ENCODE measurements at regions not wholly inside any gene's neighbourhood (a gene's known extent, or its start where the extent isn't known, plus 50 kb on each side); places are given as distances from the start of the nearest gene placed in this dataset.
"Not testable (repeated sequence)": the region's sequence is repeated elsewhere in the genome, so short reads cannot be mapped to it uniquely, and the experiment has no call there.

- DNase-seq (ENCODE audit: low spot score in 2 of 2) (no peak), ATAC-seq (no peak)
- Mint-ChIP-seq H3K27ac (no peak overlapping the region), H3K9me3 (no peaks in the 10 kb centered on the region), H3K36me3 (no peaks in the 10 kb centered on the region), H3K4me3 (no peak overlapping the region), H3K4me1 (no peaks in the 10 kb centered on the region)
Observed at GRCh38 chr11:129503646-129504045, 128.0 kb downstream of the BARX2 start.

GRCh38 chr11:129505266-129505665 lies 129.6 kb downstream of the BARX2 start:
- H3K27ac Mint-ChIP-seq, result no peak overlapping the region
- no peak for DNase-seq (ENCODE audit: low spot score in 2 of 2)
- H3K4me1 Mint-ChIP-seq, result no peaks in the 10 kb centered on the region
- ATAC-seq, result no peak
- H3K9me3 Mint-ChIP-seq, result no peaks in the 10 kb centered on the region
- no peak overlapping the region for H3K4me3 Mint-ChIP-seq
- no peaks in the 10 kb centered on the region for H3K36me3 Mint-ChIP-seq

GRCh38 chr11:129508163-129508562 lies 132.5 kb downstream of the BARX2 start:
- no peak for ATAC-seq
- no peak overlapping the region for H3K4me3 Mint-ChIP-seq
- no peaks in the 10 kb centered on the region for H3K36me3 Mint-ChIP-seq
- peaks cover 6% of the 10 kb centered on the region for H3K9me3 Mint-ChIP-seq
- DNase-seq (ENCODE audit: low spot score in 2 of 2), result no peak
- H3K27ac Mint-ChIP-seq, result no peak overlapping the region
- H3K4me1 Mint-ChIP-seq, result no peaks in the 10 kb centered on the region

GRCh38 chr11:129528296-129528695 lies 152.6 kb downstream of the BARX2 start:
- H3K9me3 Mint-ChIP-seq, result no peaks in the 10 kb centered on the region
- no peaks in the 10 kb centered on the region for H3K36me3 Mint-ChIP-seq
- H3K4me3 Mint-ChIP-seq, result no peak overlapping the region
- peak; percentile 28 for ATAC-seq
- DNase-seq (ENCODE audit: low spot score in 2 of 2), result no peak
- no peak overlapping the region for H3K27ac Mint-ChIP-seq
- no peaks in the 10 kb centered on the region for H3K4me1 Mint-ChIP-seq

- H3K4me1 Mint-ChIP-seq, result no peaks in the 10 kb centered on the region
- H3K36me3 Mint-ChIP-seq, result no peaks in the 10 kb centered on the region
- H3K4me3 Mint-ChIP-seq, result no peak overlapping the region
- no peak overlapping the region for H3K27ac Mint-ChIP-seq
- ATAC-seq (peak; percentile 12), DNase-seq (ENCODE audit: low spot score in 2 of 2) (no peak)
- H3K9me3 Mint-ChIP-seq, result peaks cover under 1% of the 10 kb centered on the region
Observed at GRCh38 chr11:129530154-129530895, 154.7 kb downstream of the BARX2 start.

GRCh38 chr11:129533395-129533794 lies 157.7 kb downstream of the BARX2 start:
- Mint-ChIP-seq H3K4me3 (no peak overlapping the region), H3K36me3 (no peaks in the 10 kb centered on the region), H3K4me1 (no peaks in the 10 kb centered on the region), H3K27ac (no peak overlapping the region), H3K9me3 (peaks cover 17% of the 10 kb centered on the region)
- no peak for ATAC-seq
- no peak for DNase-seq (ENCODE audit: low spot score in 2 of 2)

- H3K4me1 Mint-ChIP-seq, result no peaks in the 10 kb centered on the region
- H3K4me3 Mint-ChIP-seq, result no peak overlapping the region
- H3K9me3 Mint-ChIP-seq, result peaks cover 19% of the 10 kb centered on the region
- DNase-seq (ENCODE audit: low spot score in 2 of 2) (no peak), ATAC-seq (no peak)
- no peak overlapping the region for H3K27ac Mint-ChIP-seq
- H3K36me3 Mint-ChIP-seq, result no peaks in the 10 kb centered on the region
Observed at GRCh38 chr11:129536338-129536737, 160.7 kb downstream of the BARX2 start.

- ATAC-seq (no peak), DNase-seq (ENCODE audit: low spot score in 2 of 2) (no peak)
- no peak overlapping the region for H3K4me3 Mint-ChIP-seq
- H3K9me3 Mint-ChIP-seq, result peaks cover 22% of the 10 kb centered on the region
- no peaks in the 10 kb centered on the region for H3K36me3 Mint-ChIP-seq
- no peaks in the 10 kb centered on the region for H3K4me1 Mint-ChIP-seq
- no peak overlapping the region for H3K27ac Mint-ChIP-seq
Observed at GRCh38 chr11:129538323-129538722, 162.7 kb downstream of the BARX2 start.

GRCh38 chr11:129543515-129544290 lies 168.1 kb downstream of the BARX2 start:
- Mint-ChIP-seq H3K36me3 (no peaks in the 10 kb centered on the region), H3K4me1 (no peaks in the 10 kb centered on the region), H3K9me3 (peaks cover 5% of the 10 kb centered on the region), H3K27ac (no peak overlapping the region), H3K4me3 (no peak overlapping the region)
- ATAC-seq (no peak), DNase-seq (ENCODE audit: low spot score in 2 of 2) (no peak)

GRCh38 chr11:129544691-129545090 lies 169.0 kb downstream of the BARX2 start:
- Mint-ChIP-seq H3K36me3 (no peaks in the 10 kb centered on the region), H3K9me3 (peaks cover 7% of the 10 kb centered on the region), H3K27ac (no peak overlapping the region), H3K4me3 (no peak overlapping the region), H3K4me1 (no peaks in the 10 kb centered on the region)
- ATAC-seq (no peak), DNase-seq (ENCODE audit: low spot score in 2 of 2) (no peak)

- DNase-seq (ENCODE audit: low spot score in 2 of 2), result no peak
- no peak overlapping the region for H3K27ac Mint-ChIP-seq
- no peaks in the 10 kb centered on the region for H3K36me3 Mint-ChIP-seq
- no peak overlapping the region for H3K4me3 Mint-ChIP-seq
- peaks cover 5% of the 10 kb centered on the region for H3K9me3 Mint-ChIP-seq
- no peak for ATAC-seq
- no peaks in the 10 kb centered on the region for H3K4me1 Mint-ChIP-seq
Observed at GRCh38 chr11:129546266-129546665, 170.6 kb downstream of the BARX2 start.

GRCh38 chr11:129557421-129557820 lies 181.8 kb downstream of the BARX2 start:
- no peaks in the 10 kb centered on the region for H3K36me3 Mint-ChIP-seq
- DNase-seq (ENCODE audit: low spot score in 2 of 2) (no peak), ATAC-seq (peak; percentile 16)
- H3K9me3 Mint-ChIP-seq, result peaks cover 6% of the 10 kb centered on the region
- no peak overlapping the region for H3K27ac Mint-ChIP-seq
- no peaks in the 10 kb centered on the region for H3K4me1 Mint-ChIP-seq
- H3K4me3 Mint-ChIP-seq, result no peak overlapping the region

GRCh38 chr11:129569007-129569406 lies 193.4 kb downstream of the BARX2 start:
- peaks cover 7% of the 10 kb centered on the region for H3K9me3 Mint-ChIP-seq
- no peaks in the 10 kb centered on the region for H3K36me3 Mint-ChIP-seq
- no peak overlapping the region for H3K27ac Mint-ChIP-seq
- DNase-seq (ENCODE audit: low spot score in 2 of 2) (no peak), ATAC-seq (no peak)
- no peaks in the 10 kb centered on the region for H3K4me1 Mint-ChIP-seq
- no peak overlapping the region for H3K4me3 Mint-ChIP-seq

GRCh38 chr11:129572667-129573066 lies 197.0 kb downstream of the BARX2 start:
- H3K4me3 Mint-ChIP-seq; H3K36me3 Mint-ChIP-seq; ATAC-seq; H3K27ac Mint-ChIP-seq; DNase-seq (ENCODE audit: low spot score in 2 of 2); H3K4me1 Mint-ChIP-seq: not testable (repeated sequence)
- peaks cover 11% of the 10 kb centered on the region for H3K9me3 Mint-ChIP-seq

GRCh38 chr11:129573161-129573560 lies 197.5 kb downstream of the BARX2 start:
- ATAC-seq (no peak), DNase-seq (ENCODE audit: low spot score in 2 of 2) (no peak)
- Mint-ChIP-seq H3K27ac (no peak overlapping the region), H3K4me3 (no peak overlapping the region), H3K36me3 (no peaks in the 10 kb centered on the region), H3K4me1 (no peaks in the 10 kb centered on the region), H3K9me3 (peaks cover 11% of the 10 kb centered on the region)

GRCh38 chr11:129574431-129574830 lies 198.8 kb downstream of the BARX2 start:
- H3K4me1 Mint-ChIP-seq, result no peaks in the 10 kb centered on the region
- H3K27ac Mint-ChIP-seq, result no peak overlapping the region
- DNase-seq (ENCODE audit: low spot score in 2 of 2) (no peak), ATAC-seq (no peak)
- H3K9me3 Mint-ChIP-seq, result peaks cover 6% of the 10 kb centered on the region
- H3K36me3 Mint-ChIP-seq, result no peaks in the 10 kb centered on the region
- no peak overlapping the region for H3K4me3 Mint-ChIP-seq
